ENCODE measurements at regions not wholly inside any gene's neighbourhood (a gene's known extent, or its start where the extent isn't known, plus 50 kb on each side); places are given as distances from the start of the nearest gene placed in this dataset.

GRCh38 chr10:36688717-36689116 lies 436.7 kb upstream of the ANKRD30A start:
- TF ChIP-seq CTCF (IDR thresholded peaks at IDR 0.05) (no peak), POLR2A (IDR thresholded peaks at IDR 0.05) (no peak)
